GM18951 (cell line): ENCODE measurements at regions not wholly inside any gene's neighbourhood (a gene's known extent, or its start where the extent isn't known, plus 50 kb on each side); places are given as distances from the start of the nearest gene placed in this dataset.
"Not testable (repeated sequence)": the region's sequence is repeated elsewhere in the genome, so short reads cannot be mapped to it uniquely, and the experiment has no call there.

Experiments used
- POLR2A ChIP-seq: IDR thresholded peaks from 4 replicates; pipeline ENCODE4 v1.6.1; 2011; ENCODE audit warnings: mild to moderate bottlenecking; ENCODE audit not compliant: insufficient read length, insufficient read depth; ENCODE audit errors: extremely low read depth
- in situ Hi-C: fragments of 300-500 bp; cut with MboI; formaldehyde crosslinking; loops from one replicate; pipeline ENCODE4 v1.12.0; 2022; ENCODE audit warnings: low sequenced_read_pairs, mixed read lengths, inconsistent platforms; ENCODE audit not compliant: unreplicated experiment

- in situ Hi-C loops: no loop called here
- TF ChIP-seq POLR2A: no peak
Observed at GRCh38 chr20:4483486-4483885, 202.8 kb upstream of the PRNP start.

DNA sequence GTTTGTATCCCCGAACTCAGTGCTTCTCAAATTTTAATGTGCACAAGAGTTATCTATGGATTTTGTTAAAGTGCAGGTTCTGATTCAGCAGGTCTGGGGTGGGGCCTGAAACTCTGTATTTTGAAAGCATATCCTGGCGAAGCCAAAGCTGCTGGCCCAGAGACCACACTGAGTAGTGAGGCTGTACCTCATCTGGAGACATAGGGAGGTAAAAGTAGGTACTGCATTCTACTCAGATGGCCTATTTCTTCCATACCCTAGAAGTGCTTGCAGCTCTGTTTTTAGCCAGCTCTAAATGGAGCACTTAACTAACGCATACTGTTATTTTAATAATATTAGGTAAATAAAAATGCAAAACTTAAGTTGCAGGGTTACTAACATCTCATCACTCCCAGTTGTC is 206.2 kb upstream of the PRNP start:
- no peak for TF ChIP-seq POLR2A
- in situ Hi-C loops: no loop called here

GRCh38 chr20:4476903-4477500 is 209.3 kb upstream of the PRNP start:
- in situ Hi-C loops: no loop called here
- no peak for TF ChIP-seq POLR2A

- no peak for TF ChIP-seq POLR2A
- in situ Hi-C loops: no loop called here
Observed at GRCh38 chr20:4472906-4473305, 213.3 kb upstream of the PRNP start.

GRCh38 chr20:4471221-4471620 is 215.0 kb upstream of the PRNP start:
- TF ChIP-seq POLR2A: no peak
- in situ Hi-C loops: no loop called here

DNA sequence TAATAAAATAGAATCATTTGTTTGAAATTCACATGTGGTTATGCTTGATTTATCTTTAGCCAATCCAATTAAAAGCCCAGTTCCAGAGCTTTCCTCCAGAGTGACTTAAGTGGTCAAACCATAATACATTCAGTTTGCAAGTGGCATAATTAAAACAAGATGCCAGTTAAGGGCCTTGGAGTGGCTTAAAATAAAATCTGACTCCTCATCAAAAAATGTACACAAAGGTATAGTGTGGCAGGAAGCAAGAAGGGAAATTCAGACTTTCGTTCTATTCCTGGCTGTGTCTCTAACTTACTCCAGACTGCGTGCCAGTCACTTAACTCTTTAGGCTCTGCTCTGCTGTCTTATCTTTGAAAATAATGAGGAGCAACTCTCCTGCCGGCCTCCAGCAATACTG is 215.9 kb upstream of the PRNP start:
- no peak for TF ChIP-seq POLR2A
- in situ Hi-C loops: no loop called here

- no peak for TF ChIP-seq POLR2A
- in situ Hi-C loops: no loop called here
Observed at GRCh38 chr20:4469910-4470309, 216.3 kb upstream of the PRNP start.

DNA sequence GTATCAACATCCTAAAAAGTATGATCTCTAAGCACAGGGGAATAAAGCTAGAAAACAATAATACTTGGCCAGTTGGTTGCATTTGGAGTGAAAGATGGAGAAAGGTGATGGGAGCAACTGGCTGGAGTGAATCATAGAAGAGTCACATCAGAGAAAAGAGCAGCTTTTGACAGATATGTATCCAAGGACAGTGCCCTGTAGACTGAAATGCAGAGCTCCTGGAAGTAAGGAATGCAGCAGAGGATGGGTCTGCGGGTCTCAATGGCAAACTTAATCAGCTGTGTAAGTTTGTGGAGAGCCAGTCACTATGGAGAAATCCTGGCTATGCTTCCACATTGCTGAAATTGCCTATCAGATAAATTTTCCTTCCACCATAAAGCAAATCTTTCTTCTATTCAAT is 218.1 kb upstream of the PRNP start:
- in situ Hi-C loops: no loop called here
- no peak for TF ChIP-seq POLR2A

DNA sequence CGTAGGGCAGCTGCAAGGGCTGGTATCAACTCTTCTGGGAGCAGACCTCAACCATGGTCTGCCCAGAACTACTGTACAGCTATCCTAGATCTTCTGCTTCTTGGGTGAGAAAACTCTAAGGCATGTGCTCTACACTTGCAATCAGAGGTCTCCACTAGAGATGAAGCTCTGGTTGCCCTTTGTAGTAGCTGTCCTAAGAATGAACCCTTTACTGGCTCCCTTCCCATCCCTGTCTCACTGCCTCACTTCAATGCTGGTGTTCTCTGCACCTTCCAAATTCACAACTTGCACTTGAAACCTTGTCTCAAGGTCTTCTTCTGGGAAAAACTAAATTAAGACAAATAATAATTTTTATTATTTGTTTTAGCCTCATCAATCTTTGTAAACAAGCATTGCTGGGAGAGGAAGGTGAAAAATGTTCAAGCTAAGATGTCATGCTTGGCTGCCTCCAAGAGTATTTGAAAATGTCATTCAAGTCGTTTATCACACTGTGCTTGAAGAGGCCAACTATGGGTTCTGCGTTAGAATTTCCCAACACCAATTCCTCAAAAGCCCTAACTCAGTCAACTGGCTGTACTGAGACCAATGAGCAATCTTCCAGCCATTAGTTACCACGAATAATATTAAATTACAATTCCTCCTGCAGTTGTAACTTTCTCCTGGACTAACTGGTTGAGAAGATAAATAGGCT is 216.9 kb upstream of the ADRA1D start:
- in situ Hi-C loops: no loop called here

GRCh38 chr20:4465212-4465611 is 216.1 kb upstream of the ADRA1D start:
- in situ Hi-C loops: no loop called here

More for the DNA sequence above, 216.9 kb upstream of the ADRA1D start:
- no peak for TF ChIP-seq POLR2A

DNA sequence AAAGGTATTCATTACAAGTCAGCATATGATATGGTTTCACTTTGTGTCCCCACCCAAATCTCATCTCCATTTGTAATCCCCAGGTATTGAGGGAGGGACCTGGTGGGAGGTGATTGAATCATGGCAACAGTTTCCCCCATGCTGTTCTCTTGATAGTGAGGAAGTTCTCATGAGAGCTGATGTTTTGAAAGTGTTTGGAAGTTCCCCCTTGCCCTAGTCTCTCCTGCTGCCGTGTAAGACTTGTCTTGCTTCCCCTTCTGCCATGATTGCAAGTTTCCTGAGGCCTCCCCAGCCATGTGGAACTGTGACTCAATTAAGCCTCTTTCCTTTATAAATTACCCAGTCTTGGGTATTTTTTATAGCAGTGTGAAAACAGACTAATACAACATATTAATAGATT is 213.7 kb upstream of the ADRA1D start:
- in situ Hi-C loops: not testable (repeated sequence)

More at GRCh38 chr20:4465212-4465611, 216.1 kb upstream of the ADRA1D start:
- no peak for TF ChIP-seq POLR2A

DNA sequence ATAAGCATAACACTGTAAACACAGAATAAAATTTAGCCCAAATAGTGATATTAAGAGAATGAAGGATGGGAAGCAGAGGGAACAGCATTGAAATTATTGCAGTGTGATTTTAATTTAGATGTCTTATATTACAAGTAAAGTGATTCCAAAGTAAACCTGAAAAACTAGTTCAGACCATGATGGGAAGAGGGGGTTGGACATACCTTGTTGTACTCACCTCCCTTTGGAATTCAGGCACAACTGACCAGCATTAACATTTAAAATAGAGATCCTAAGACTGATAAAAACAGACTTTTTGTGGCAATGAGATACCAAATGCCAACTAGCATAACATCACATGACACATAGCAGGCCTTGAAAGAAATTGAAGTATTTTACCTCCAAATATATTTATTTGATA is 210.0 kb upstream of the ADRA1D start:
- TF ChIP-seq POLR2A: no peak
- in situ Hi-C loops: no loop called here

- in situ Hi-C loops: no loop called here
- TF ChIP-seq POLR2A: no peak
Observed at GRCh38 chr20:4457566-4458543, 208.8 kb upstream of the ADRA1D start.

DNA sequence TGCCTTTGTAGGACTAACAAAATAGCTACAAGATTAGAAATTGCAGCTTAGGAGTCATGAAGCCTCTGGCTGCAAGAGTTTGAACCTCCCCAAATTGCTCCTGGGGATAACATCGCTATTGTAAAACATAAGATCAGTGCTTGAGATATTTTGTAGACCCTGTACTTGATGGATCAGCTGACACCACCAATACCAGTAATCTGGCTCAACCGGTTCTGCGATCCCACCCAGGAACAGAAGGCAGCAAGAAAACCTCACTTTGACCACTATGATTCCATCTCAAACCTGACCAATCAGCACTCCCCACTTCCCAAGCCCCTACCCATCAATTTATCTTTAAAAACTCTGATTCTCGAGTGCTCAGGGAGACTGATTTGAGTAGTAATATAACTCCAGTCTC is 206.9 kb upstream of the ADRA1D start:
- TF ChIP-seq POLR2A: no peak
- in situ Hi-C loops: no loop called here

GRCh38 chr20:4455301-4455701 is 206.2 kb upstream of the ADRA1D start:
- no peak for TF ChIP-seq POLR2A
- in situ Hi-C loops: no loop called here
